ENCODE measurements at regions not wholly inside any gene's neighbourhood (a gene's known extent, or its start where the extent isn't known, plus 50 kb on each side); places are given as distances from the start of the nearest gene placed in this dataset.
A peak's percentile ranks its signal among the peaks of the same experiment; 100 is the strongest.

- no peaks in the 10 kb centered on the region for H3K4me1 Mint-ChIP-seq
- no peaks in the 10 kb centered on the region for H3K36me3 Mint-ChIP-seq
- peaks cover 0 to 2% (median 0%) of the 10 kb centered on the region in 3 donors for H3K9me3 Mint-ChIP-seq
- H3K27me3 Mint-ChIP-seq = no peaks in the 10 kb centered on the region
- H3K4me3 Mint-ChIP-seq = no peak overlapping the region
- H3K27ac Mint-ChIP-seq = no peak overlapping the region
Measured at GRCh38 chr18:69109686-69110085, 291.0 kb upstream of the DOK6 start.

- H3K27ac Mint-ChIP-seq = no peak overlapping the region
- no peaks in the 10 kb centered on the region for H3K36me3 Mint-ChIP-seq
- no peak overlapping the region for H3K4me3 Mint-ChIP-seq
- no peaks in the 10 kb centered on the region for H3K4me1 Mint-ChIP-seq
- H3K27me3 Mint-ChIP-seq = no peaks in the 10 kb centered on the region
- H3K9me3 Mint-ChIP-seq = no peaks in the 10 kb centered on the region
Measured at GRCh38 chr18:69120833-69121232, 279.9 kb upstream of the DOK6 start.

- H3K4me3 Mint-ChIP-seq = no peak overlapping the region
Measured at GRCh38 chr18:69123421-69123820, 277.3 kb upstream of the DOK6 start.

GRCh38 chr18:69127873-69128500 is 272.7 kb upstream of the DOK6 start:
- no peaks in the 10 kb centered on the region for H3K36me3 Mint-ChIP-seq
- no peak overlapping the region for H3K27ac Mint-ChIP-seq
- H3K4me1 Mint-ChIP-seq = no peaks in the 10 kb centered on the region
- H3K27me3 Mint-ChIP-seq = no peaks in the 10 kb centered on the region
- no peak overlapping the region for H3K4me3 Mint-ChIP-seq
- peaks cover 0 to 6% (median 0%) of the 10 kb centered on the region in 3 donors for H3K9me3 Mint-ChIP-seq

More at GRCh38 chr18:69123421-69123820, 277.3 kb upstream of the DOK6 start:
- Mint-ChIP-seq H3K36me3 (no peaks in the 10 kb centered on the region), H3K27ac (no peak overlapping the region), H3K9me3 (no peaks in the 10 kb centered on the region), H3K27me3 (no peaks in the 10 kb centered on the region), H3K4me1 (no peaks in the 10 kb centered on the region)

- Mint-ChIP-seq H3K4me3 (no peak overlapping the region), H3K36me3 (no peaks in the 10 kb centered on the region), H3K27ac (no peak overlapping the region), H3K9me3 (peaks cover 0 to 6% (median 2%) of the 10 kb centered on the region in 3 donors), H3K4me1 (no peaks in the 10 kb centered on the region), H3K27me3 (no peaks in the 10 kb centered on the region)
Measured at GRCh38 chr18:69128566-69128965, 272.1 kb upstream of the DOK6 start.

DNA sequence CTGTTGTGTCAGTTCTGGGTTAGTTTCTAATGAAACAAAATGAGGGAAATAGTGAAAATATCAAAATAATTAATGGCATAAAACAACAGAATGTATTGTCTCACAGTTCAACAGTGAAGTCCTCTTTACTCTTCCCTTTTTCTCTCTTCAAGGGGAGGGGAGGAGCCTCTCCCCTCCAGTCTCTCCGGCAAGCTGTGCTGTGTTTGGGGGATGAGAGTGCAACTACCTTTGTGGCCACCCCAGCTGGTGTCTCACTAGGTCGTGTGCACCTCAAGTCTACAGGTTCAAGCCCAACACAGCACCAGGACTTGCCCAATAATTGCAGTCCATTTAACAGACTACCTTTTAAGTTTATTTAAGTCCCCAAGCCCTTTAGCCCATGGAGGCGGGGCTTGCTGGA is 271.7 kb upstream of the DOK6 start:
- no peaks in the 10 kb centered on the region for H3K27me3 Mint-ChIP-seq
- no peaks in the 10 kb centered on the region for H3K36me3 Mint-ChIP-seq
- peaks cover 0 to 6% (median 2%) of the 10 kb centered on the region in 3 donors for H3K9me3 Mint-ChIP-seq
- H3K27ac Mint-ChIP-seq = no peak overlapping the region
- H3K4me1 Mint-ChIP-seq = no peaks in the 10 kb centered on the region
- no peak overlapping the region for H3K4me3 Mint-ChIP-seq

DNA sequence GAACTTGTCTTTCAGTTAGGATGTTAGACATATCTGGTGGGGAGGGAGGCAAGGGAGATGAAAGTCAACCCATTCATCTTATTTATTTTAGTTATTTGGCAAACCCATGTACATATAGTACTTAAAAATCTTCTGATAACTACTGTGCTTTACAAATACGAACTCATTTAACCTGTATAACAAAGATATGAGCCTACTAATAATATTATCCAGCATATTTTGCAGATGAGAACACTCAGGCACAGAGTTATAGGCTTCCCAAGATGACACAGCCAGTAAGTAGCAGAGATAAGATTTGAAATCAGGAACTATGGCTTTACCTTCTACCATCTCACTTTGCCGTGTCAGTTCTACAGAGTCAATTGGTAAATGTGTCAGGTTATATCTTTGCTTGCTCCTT is 262.6 kb upstream of the DOK6 start:
- Mint-ChIP-seq H3K27me3 (no peaks in the 10 kb centered on the region), H3K4me3 (no peak overlapping the region), H3K9me3 (peaks cover 0 to 5% (median 0%) of the 10 kb centered on the region in 3 donors), H3K4me1 (no peaks in the 10 kb centered on the region), H3K27ac (no peak overlapping the region), H3K36me3 (no peaks in the 10 kb centered on the region)

- peaks cover 0 to 5% (median 0%) of the 10 kb centered on the region in 3 donors for H3K9me3 Mint-ChIP-seq
- no peaks in the 10 kb centered on the region for H3K4me1 Mint-ChIP-seq
- no peak overlapping the region for H3K27ac Mint-ChIP-seq
- H3K27me3 Mint-ChIP-seq = no peaks in the 10 kb centered on the region
- no peak overlapping the region for H3K4me3 Mint-ChIP-seq
- H3K36me3 Mint-ChIP-seq = no peaks in the 10 kb centered on the region
Measured at GRCh38 chr18:69143084-69143483, 257.6 kb upstream of the DOK6 start.

- Mint-ChIP-seq H3K27me3 (no peaks in the 10 kb centered on the region), H3K9me3 (peaks cover 0 to 3% (median 0%) of the 10 kb centered on the region in 3 donors), H3K27ac (no peak overlapping the region), H3K4me1 (no peaks in the 10 kb centered on the region), H3K4me3 (no peak overlapping the region), H3K36me3 (no peaks in the 10 kb centered on the region)
Measured at GRCh38 chr18:69152436-69152835, 248.3 kb upstream of the DOK6 start.

DNA sequence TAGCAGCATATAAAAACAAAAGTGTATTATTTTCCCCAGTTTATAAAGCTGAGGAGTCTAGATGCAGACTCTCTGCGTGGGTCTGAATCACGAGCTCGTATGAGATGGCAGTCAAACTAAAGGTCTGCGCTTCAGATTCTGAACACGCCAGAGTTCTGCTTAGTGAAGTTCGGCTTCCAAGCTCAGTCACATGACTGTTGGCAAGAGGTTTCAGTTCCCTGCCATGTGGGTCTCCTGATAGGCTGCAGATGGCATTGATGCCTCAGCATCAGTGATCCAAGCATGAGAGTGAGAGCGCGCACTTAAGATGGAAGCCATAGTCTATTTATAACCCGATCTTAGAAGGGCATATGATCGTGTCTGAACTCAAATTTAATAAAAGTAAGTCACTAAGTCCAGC is 242.8 kb upstream of the DOK6 start:
- H3K4me3 Mint-ChIP-seq = no peak overlapping the region
- no peaks in the 10 kb centered on the region for H3K4me1 Mint-ChIP-seq
- no peak overlapping the region for H3K27ac Mint-ChIP-seq
- H3K9me3 Mint-ChIP-seq = peaks cover 0 to 4% (median 4%) of the 10 kb centered on the region in 3 donors
- no peaks in the 10 kb centered on the region for H3K36me3 Mint-ChIP-seq
- H3K27me3 Mint-ChIP-seq = no peaks in the 10 kb centered on the region

- Mint-ChIP-seq H3K27ac (no peak overlapping the region), H3K9me3 (peaks cover 0 to 4% (median 4%) of the 10 kb centered on the region in 3 donors), H3K27me3 (no peaks in the 10 kb centered on the region), H3K36me3 (no peaks in the 10 kb centered on the region), H3K4me1 (no peaks in the 10 kb centered on the region), H3K4me3 (no peak overlapping the region)
Measured at GRCh38 chr18:69158944-69159343, 241.7 kb upstream of the DOK6 start.

- Mint-ChIP-seq H3K4me3 (no peak overlapping the region), H3K27ac (peak overlapping the region in 1 of 3 donors; percentile 6), H3K27me3 (no peaks in the 10 kb centered on the region)
Measured at GRCh38 chr18:69161383-69162028, 239.2 kb upstream of the DOK6 start.

GRCh38 chr18:69162649-69163048 is 238.0 kb upstream of the DOK6 start:
- no peaks in the 10 kb centered on the region for H3K4me1 Mint-ChIP-seq
- no peak overlapping the region for H3K4me3 Mint-ChIP-seq
- no peak overlapping the region for H3K27ac Mint-ChIP-seq
- no peaks in the 10 kb centered on the region for H3K36me3 Mint-ChIP-seq
- no peaks in the 10 kb centered on the region for H3K27me3 Mint-ChIP-seq
- peaks cover 0 to 4% (median 4%) of the 10 kb centered on the region in 3 donors for H3K9me3 Mint-ChIP-seq

More at GRCh38 chr18:69161383-69162028, 239.2 kb upstream of the DOK6 start:
- Mint-ChIP-seq H3K4me1 (no peaks in the 10 kb centered on the region), H3K9me3 (peaks cover 0 to 4% (median 4%) of the 10 kb centered on the region in 3 donors), H3K36me3 (no peaks in the 10 kb centered on the region)

DNA sequence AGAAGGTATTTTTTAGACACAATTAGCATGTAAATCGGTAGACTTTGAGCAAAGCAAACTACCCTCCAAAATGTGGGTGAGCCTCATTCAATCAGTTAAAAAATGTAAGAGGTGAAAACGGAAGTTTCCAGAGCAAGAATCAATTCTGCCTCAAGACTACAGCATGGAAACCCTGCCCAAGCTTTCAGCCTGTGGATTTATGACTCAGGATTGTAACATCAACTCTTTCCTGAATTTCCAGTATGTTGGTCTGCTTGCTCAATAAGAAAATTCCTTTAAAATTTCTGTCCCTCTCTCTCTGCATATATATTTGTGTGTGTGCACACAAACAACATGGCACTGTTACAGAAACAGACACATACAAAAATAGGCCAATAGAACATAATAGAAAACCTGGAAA is 228.6 kb upstream of the DOK6 start:
- H3K4me1 Mint-ChIP-seq = no peaks in the 10 kb centered on the region
- H3K27ac Mint-ChIP-seq = no peak overlapping the region
- no peaks in the 10 kb centered on the region for H3K36me3 Mint-ChIP-seq
- no peak overlapping the region for H3K4me3 Mint-ChIP-seq
- H3K9me3 Mint-ChIP-seq = peaks cover 2 to 10% (median 7%) of the 10 kb centered on the region in 3 donors
- H3K27me3 Mint-ChIP-seq = no peaks in the 10 kb centered on the region

DNA sequence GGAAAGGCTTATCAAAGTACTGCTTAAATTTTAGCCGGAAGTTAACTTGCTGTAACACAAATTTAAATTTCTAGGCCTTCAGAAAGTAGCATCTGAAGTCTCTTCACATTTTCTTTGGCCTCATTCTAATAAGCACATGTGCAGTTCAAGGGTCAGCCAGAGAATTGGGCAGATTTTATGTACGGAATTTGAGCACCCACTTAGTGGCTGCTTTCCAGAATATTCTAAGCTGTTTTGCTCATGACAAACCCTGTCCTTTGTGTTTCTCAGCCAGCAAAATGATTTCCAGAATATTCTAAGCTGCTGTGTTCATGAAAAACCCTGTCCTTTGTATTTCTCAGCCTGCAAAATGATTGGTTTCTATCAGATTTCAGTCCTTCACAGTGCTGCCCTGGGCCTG is 225.0 kb upstream of the DOK6 start:
- Mint-ChIP-seq H3K4me1 (no peaks in the 10 kb centered on the region), H3K27me3 (no peaks in the 10 kb centered on the region), H3K36me3 (no peaks in the 10 kb centered on the region), H3K9me3 (peaks cover 3 to 24% (median 7%) of the 10 kb centered on the region in 3 donors), H3K4me3 (no peak overlapping the region), H3K27ac (peak overlapping the region in 1 of 3 donors; percentile 67)

GRCh38 chr18:69176741-69177140 is 223.9 kb upstream of the DOK6 start:
- H3K9me3 Mint-ChIP-seq = peaks cover 5 to 24% (median 7%) of the 10 kb centered on the region in 3 donors
- H3K27me3 Mint-ChIP-seq = no peaks in the 10 kb centered on the region
- H3K36me3 Mint-ChIP-seq = peaks cover 1% of the 10 kb centered on the region
- H3K4me3 Mint-ChIP-seq = no peak overlapping the region
- no peaks in the 10 kb centered on the region for H3K4me1 Mint-ChIP-seq
- no peak overlapping the region for H3K27ac Mint-ChIP-seq

All from IgD-negative memory B cell (primary cell).